ENCODE measurements at regions not wholly inside any gene's neighbourhood (a gene's known extent, or its start where the extent isn't known, plus 50 kb on each side); places are given as distances from the start of the nearest gene placed in this dataset.

DNA sequence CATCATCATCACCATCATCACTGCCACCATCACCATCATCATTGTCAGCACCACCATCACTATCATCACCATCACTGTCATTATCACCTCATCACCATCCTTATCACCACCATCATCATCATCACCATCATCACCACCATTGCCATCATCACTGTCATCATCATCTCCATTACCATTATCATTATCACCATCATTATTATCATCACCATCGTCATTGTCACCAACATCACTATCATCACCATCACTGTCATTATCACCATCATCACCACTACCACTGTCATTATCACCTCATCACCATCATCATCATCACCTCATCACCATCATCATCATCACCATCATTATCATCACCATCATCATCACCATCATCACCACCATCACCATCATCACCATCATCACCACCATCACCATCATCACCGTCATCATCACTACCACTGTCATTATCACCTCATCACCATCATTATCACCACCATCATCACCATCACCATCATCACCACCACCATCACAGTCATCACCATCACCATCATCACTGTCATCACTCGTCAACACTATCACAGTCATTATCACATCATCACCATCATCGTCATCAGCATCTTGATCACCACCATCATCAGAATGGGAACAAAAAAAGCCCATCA is 191.1 kb downstream of the TTLL2 start:
- DNase-seq = no peak

DNA sequence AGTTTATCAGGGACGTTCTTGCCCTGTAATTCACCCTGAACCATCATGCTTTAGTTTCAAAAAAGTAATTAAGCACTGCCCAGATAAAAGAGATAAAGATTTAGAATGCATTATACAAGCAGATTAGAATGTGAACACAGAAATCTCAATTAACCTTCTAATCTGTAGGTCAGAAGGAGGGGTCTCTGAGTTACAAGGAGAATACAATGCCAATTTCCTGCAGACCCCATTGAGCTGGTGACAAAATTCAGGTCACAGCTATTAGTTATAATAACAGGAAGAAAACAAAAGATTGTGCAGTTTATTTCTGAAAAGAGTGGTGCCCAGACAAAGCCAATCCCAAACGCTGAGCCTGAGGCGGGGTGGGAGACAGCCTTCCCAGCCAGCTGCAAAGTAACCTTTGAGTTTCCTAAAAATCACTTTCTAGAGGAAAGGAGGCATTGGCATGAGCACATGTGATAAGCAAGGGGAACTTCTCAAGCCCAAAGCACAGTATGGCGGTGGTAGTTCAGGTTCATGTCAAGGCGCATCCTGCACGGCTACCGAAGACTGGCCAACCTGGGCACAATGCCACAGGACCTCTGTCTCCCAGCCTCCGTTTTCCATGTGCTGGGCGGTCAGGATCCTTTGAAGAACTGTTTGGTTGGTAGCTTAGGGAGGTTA is 192.5 kb downstream of the TTLL2 start:
- no peak for DNase-seq

DNA sequence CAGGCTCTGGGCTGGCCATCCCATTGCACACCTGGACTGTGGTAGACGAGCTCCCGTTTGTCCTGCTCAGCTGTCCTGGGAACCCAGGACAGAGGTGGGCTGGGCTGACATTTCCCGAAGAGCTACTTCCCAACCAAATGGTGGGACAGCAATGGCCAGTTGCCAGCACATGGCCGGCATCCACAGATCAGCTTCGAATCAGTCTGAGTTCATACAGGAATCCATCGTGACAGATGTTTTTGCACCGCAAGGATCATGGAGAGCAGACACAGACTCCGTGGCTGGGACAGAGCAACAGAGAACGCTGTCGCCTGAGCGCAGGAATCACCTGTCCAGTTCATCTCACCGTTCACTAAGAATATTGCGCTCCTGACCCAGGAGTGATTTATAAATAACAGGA is 198.5 kb downstream of the TTLL2 start:
- DNase-seq = no peak

DNA sequence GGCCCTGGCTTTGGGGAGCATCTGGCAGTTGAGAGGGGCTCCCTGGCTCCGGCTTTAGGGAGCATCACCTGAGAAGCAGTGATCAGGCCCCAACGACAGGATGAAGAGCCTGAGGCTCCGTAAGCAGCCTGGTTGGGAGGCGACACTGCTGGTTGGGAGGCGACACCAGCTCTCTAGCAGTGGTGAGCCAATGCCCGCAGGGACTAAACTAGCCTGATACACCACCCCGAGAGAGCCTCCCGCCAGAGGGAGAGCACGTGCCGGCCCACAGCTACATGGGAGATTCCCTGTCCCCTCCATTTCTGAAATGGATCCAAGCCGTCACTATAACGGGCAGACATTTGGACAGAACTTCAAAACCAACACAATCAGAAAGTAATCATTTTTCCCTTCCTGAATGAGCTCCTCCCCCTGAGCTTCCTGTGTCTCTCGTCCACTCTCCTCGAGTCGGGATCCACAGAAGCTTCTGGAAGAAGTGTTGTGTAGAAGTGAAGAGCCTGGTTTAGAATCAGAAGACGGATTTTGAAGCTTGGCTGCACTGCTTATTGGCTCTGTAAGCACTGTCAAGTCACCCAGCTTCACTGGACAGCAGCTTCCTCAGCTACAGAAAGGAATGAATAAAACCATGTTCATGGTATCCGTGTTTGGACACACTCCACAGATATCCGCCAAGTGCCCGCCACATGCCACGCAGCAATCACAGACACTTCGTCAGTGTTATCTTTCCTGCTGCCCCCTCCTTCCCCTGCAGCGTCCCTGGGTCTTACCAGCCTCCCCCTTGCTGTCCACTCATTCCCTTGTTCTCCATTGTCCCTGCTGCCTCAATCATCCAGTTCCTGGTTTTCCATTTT is 199.6 kb downstream of the TTLL2 start:
- DNase-seq = no peak

DNA sequence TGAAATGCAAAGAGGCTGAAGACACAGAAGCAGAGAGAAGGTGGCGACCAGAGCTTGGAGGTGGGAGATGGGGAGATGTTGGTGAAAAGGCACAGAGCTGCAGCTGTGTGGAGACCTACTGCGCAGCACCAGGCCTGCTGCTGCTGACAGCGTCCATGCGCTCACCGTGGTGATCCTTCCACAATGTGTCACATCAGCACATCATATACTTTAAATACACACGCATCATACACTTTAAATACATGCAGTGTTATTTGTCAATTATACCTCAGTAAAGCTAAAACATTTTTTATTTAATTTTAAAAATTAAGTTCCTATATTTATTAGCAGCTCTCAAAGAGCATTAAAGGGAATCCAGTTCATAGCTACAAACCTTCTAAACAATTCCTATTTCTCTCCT is 200.9 kb downstream of the TTLL2 start:
- no peak for DNase-seq

DNA sequence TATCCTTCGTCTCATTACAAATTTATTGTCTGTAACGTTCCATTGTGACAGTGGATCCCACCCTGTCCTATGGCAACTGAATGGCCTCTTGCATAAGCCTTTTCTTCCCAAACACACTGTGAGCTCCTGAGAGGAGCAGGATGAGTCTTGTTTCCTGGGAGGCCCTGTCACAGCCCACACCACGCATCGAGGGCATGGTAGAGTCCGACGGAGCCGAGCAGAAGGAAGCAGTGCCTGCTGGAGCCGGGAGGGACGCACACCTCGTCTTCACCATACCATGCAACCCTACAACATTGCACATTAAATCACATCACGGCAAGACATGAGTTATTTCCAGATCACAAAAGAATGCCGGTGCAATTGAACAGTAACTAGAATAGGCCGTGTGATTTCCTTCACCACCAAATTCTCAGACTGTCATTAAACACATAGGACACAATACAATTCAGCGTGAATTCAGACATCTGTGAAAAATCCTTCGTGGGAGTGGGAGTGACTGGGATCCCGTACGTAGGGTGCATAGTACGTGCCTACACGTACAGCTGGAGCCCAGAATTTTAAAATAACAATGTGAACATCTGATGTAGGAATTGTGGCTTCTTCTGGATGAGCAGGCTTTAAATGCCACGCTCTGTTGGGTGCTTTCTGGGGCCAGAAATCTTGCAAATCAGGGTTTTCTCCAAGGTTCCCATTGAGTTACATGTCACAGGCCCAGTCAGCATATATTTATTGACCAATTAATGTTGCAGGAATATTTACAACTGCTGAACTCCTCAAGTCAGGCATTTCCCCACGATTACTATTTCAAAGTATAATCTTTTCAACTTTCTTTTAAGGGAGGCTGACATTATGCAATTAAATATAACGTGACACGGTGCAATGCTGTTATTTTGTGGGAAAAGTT is 201.8 kb downstream of the TTLL2 start:
- no peak for DNase-seq

DNA sequence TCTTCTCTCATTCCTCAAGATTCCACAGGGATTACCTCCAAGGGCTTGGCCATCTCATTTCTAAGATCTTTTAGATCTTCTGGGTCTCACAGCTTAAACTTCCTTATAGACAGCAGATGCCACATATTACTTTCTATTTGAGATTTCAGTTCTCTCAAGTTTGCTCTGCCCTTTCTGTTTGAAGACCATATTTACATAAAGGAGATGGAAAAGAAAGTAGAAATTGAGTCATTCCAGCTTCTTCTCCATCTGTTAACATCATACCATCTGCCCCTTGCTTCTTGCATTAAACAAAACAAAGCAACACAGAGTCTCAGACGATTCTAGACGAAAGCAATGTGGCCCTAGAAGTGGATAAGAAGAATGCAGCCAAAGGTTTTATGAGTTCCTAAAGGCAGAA is 203.4 kb downstream of the TTLL2 start:
- no peak for DNase-seq

DNA sequence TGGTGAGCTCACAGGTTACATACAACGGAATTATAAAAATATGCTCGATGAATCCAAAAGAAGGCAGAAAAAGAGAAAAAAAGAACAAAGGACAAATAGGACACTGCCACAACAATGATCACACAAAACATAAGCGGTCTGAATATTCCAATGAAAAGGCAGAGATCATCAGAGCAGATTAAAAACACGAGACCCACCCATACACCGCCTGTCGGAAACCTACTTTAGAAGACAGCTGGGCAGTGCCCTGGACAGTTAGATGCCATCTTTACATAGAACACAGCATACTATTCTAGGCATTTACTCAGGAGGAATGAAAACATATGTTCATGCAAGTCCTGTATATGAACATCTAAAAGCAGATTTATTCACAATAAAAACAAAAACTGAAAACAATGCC is 204.1 kb downstream of the TTLL2 start:
- no peak for DNase-seq

DNA sequence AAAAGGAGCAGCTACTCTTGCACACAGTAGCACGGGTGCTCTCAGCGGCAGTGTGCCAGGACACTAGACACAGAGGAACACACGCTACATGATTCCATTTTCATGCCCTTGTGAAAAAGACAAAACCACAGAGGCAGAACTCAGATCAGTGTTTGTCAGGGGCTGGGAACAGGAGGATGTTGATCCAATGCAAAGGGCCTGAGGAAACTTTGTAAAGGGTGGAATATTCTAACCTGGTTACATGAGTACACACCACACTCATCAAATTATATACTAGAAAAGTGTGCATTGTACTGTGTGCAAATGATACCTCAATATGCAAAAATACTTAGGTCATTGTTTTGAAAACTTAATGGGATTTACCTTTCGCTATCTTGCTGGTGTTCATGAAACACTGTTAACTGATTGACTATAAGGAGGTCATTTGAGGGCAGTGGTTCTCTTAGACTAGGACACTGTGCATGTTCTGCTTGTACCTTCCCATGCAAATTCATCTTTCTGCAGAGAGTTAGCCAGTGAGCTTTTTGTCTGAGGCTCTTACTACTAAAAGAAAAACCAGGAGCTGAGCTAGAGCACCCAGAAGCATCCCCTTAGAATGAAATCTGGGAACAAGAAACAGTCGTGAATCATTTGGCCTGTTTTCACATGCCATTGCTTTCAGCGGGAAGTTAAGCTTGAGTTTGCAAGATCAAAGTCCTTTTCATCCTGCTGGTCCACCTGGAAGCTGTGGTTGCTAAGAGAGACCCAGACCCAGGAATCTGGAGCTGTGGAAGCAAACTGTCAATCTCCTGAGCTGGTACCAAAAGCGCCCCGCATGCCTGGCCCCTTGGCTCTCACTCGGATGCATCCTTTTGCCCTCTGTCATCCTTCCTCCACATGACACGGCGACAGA is 204.8 kb downstream of the TTLL2 start:
- DNase-seq = no peak

DNA sequence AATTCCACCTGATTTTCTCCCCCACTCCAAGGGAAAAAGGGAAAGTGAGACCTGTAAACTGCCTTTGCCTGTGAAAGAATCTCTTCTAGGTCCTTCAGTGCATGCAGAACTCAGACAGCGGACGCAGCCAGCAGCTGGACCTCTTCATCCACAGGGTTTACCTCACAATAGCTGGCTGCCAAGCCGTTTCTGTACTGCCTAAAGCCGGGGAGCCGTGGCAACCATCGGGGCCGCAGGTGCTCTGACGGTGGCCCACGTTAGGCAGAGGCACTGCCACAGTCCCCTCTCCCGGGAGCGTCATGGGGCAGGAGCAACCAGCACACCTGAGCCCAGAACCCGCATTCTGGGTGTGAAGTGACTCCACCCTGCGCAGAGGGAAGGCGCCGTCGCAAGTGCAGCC is 206.1 kb downstream of the TTLL2 start:
- DNase-seq = no peak

DNA sequence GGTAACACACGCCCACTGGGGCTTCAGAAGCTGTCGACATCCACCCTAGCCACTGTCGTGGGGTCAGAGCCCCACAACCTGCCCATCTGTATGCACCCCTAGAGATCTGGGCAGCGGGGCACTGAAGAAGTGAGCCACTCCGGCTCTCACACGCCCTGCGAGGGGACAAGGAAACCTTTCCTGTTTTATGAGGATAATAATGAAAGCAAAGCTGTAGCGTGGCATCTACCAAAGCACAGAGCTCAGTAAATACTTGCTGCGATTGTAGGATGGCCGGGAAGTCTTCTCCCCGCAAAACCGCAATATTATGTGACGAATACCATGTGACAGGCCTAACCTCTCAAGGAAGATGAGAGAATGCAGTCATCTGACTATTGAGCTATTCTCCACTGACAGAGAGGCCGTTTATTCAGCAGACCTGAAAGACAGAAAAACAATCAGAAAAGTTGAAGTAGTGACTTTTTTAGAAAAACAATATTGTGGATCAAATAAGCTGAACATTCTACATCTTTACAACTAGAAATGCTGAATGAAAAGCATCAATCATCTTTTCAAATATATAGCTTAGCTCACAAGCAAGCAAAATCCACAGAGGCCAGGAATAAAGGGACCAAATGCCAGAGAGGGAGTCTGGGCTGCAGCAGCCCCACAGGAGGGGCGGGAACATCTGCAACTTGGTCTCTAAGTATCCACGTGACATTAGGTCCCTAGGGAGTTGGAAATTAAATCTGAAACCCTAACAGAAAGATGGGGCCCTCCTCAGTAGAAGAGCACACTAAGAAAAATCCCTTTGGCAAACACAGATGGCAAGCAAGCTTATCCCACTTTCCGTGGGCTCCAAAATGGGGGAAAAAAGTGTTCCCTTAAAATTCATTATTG is 207.8 kb downstream of the TTLL2 start:
- DNase-seq = no peak

DNA sequence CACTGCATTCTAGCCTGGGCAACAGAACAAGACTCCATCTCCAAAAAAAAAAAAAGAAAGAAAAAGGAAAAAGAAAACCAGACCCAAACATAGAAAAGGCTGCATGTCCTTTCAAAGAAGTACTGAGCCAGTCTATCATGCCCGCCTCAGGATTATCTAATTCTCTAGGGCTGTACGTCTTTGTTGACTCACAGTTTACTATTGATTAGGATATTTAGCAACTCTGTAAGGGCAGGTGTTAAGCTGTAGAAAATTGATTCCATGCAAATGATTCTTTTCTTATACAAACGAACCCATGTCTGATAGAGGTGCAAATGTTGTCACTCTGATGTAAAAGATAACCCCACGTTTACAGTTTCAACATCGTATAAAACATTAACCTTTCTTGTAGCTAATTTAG is 209.0 kb downstream of the TTLL2 start:
- no peak for DNase-seq

DNA sequence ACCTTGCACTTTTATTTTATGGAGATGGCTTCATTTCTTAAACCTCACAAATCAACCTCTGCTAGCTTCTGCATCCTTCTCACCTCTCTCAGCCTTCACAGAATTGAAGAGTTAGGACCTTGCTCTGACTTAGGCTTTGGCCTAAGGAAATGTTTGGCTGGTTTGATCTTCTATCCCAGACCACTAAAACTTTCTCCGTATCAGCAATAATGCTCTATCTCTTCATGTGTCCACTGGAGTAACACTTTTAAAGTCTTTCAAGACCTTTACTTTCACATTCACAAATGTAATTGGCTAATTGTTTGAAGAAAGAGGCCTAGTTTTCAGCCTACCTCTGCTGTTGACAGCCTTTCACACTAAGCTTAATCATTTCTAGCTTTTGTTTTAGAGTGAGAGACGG is 212.9 kb downstream of the TTLL2 start:
- DNase-seq = no peak

DNA sequence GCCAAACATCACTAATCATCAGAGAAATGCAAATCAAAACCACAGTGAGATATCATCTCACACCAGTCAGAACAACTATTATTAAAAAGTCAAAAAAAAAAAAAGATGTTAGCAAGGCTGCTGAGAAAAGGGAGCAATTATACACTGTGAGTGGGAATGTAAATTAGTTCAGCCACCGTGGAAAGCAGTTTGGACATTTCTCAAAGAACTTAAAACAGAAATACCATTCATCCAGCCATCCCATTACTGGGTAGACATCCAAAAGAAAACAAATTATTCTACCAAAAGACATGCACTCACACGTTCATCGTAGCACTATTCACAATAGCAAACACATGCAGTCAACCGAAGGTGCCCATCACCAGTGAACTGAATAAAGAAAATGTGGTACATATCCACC is 213.9 kb downstream of the TTLL2 start:
- DNase-seq = no peak

DNA sequence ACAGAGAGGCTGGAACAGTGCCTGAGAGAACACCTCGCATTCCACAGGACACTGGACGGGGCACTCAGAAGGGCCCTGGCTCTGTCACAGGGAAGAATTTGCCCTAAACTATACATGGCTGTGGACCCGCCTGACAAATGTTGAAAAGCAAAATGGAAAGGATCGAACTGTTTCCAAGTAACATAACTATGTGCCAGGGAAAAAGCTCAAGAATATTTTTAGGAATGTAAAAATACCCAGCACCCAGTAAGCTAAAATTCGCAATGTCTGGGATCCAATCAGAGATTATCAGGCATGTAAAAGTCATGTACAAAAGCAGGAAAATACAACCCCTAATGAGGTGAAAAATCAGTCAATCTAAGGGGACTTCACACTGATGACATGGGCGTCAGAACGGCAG is 215.9 kb downstream of the TTLL2 start:
- DNase-seq = no peak

DNA sequence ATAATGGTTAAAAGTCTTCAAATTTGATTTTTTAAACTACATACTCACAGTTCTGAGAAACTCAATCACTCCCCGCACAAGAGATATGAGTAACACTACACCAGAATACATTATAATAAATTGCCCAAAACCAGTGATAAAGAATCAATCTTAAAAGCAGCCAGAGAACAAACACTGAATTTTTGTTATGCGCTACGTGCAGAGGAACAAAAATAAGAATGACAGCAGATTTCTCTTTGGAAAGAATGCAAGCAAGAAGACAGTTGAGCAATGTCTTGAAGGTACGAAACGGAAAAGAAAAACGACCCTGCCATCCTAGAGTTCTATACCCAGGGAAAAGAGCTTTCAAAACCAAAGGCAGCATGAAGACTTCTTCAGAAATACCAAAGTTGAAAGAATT is 216.7 kb downstream of the TTLL2 start:
- no peak for DNase-seq

DNA sequence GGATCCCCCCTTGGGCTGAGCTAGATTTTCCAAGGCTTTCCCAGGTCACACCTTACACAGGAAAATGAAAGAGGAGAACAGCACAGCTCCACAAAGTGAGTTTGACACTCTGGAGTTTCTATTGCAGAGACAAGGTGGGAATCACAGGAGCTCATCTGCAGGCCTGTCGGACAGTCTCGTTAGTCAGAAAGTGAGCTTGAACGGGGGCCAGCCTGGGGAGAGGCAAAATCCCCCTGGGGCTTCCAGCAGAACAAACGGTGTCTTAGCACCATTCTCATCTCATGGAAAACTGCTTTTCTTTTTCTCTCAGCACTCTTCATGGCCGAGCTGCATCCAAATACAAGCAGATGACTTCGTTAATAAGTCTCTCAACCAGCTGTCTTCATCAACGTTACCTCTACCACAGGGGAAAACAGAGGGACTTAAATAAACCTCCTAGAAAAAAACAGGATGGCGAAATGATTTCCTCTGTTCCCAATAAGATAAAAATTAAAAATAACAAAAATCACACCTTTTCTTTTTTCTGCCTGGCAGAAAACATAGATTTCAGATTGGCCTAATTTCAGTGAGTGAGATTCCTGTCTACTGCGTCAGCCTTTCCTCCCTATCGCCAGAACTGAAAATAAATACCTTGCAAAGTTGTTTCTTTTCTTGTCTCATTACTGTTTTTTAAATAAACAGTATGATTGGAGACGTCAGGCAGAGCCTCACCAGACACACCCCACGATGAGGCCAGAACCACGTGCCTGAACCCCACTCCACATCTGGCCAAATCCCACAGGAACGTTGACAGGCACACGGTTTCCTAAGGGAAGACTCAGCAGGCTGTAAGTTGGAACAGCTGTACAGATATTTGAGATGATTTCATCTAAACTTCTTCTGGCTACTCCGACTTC is 219.0 kb downstream of the TTLL2 start:
- no peak for DNase-seq

DNA sequence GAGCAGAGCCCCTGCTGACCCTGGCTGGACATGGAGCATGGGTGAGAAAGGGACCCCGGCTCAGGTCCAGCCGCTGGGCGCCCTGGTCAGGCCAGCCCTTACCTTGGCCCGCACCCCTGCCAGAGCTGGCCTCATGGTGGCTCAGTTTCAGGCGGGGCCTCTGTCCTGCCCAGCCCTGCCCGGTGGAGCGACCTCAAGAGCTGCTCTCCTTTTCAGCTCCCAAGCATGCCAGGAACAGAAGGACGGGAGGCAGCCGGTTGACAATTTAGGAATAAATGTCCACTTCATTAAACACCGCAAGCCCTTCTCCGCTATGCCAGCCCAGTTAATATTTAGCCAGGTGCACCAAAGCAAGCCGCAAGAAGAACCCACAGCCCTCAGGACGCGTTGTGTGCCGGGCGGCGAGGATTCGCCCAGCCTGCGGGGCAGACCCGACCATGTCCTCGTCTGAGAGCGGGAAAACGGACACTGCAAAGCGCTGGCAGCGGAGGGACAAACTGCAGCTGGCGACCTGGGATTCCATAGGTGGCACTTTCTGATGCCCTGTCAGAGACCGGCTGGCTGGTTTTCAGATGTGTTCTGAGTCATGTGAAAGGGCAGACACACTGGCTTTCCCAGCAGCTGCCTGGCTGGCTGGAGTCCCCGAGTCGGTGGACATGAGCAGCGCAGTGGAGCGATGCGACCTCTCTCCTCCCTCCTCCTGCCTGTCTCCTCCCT is 221.9 kb downstream of the TTLL2 start:
- DNase-seq = no peak

DNA sequence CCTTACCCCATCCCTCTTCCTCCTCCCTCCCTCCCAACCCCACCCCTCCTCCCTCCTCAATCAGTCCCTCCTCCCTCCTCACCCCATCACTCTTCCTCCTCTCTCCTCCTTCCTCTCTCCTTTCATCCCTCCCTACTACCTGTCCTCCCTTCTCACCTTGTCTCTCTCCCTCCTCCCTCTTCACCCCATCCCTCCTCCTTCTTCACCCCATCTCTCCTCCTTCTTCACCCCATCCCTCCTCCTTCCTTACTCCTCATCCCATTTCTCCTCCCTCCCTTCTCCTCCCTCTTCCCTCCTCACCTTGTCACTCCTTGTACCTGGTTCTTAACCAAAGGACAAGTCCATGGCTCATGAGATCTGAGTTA is 222.4 kb downstream of the TTLL2 start:
- DNase-seq = no peak
